WTC11 (cell line): ENCODE measurements at regions not wholly inside any gene's neighbourhood (a gene's known extent, or its start where the extent isn't known, plus 50 kb on each side); places are given as distances from the start of the nearest gene placed in this dataset.

Experiments used
- ATAC-seq: fragments of 200-7000 bp; cut with Tn5 transposase; 2 replicates; pipeline ENCODE4 v1.10.0; 2021; ENCODE audit warnings: mild to moderate bottlenecking, moderate library complexity
- CTCF ChIA-PET: fragments of 300-600 bp; sonication (Branson Sonifier 250); formaldehyde crosslinking; loops from one replicate; lab custom pipeline; 2021; ENCODE audit warnings: antibody characterized with exemption; lab: Charles Lee
- POLR2A ChIA-PET: fragments of 350-600 bp; sonication (Branson Sonifier 250); formaldehyde crosslinking; loops from one replicate; lab custom pipeline; 2021; ENCODE audit warnings: antibody characterized with exemption; lab: Charles Lee
- DNase-seq: peaks from one replicate; pipeline ENCODE4 v3.0.0; 2021; ENCODE audit warnings: low spot score
- H3K27ac Mint-ChIP-seq: 2 replicates; pipeline ENCODE4 v1.8.0; 2021; ENCODE audit warnings: mixed read lengths
- H3K27me3 Mint-ChIP-seq: 2 replicates; pipeline ENCODE4 v1.8.0; 2021; ENCODE audit warnings: low read depth, mild to moderate bottlenecking, moderate library complexity, mixed read lengths
- H3K36me3 Mint-ChIP-seq: 2 replicates; pipeline ENCODE4 v1.8.0; 2021; ENCODE audit warnings: mixed read lengths
- H3K4me1 Mint-ChIP-seq: 2 replicates; pipeline ENCODE4 v1.8.0; 2022; ENCODE audit warnings: mixed read lengths
- H3K4me3 Mint-ChIP-seq: 2 replicates; pipeline ENCODE4 v1.8.0; 2021; ENCODE audit warnings: mild to moderate bottlenecking, moderate library complexity, mixed read lengths
- H3K9me3 Mint-ChIP-seq: 2 replicates; pipeline ENCODE4 v1.8.0; 2021; ENCODE audit warnings: mixed read lengths
- ATF6 ChIP-seq: sonication (generic); formaldehyde crosslinking; IDR thresholded peaks from 2 replicates; pipeline ENCODE4 v1.8.1; 2023; ENCODE audit warnings: mild to moderate bottlenecking, missing genetic modification reagents
- CDX4 ChIP-seq: fragments of 250-450 bp; sonication (Bioruptor Pico); IDR thresholded peaks from 2 replicates; pipeline ENCODE4 v1.9.0; 2021; ENCODE audit warnings: moderate library complexity, mild to moderate bottlenecking, inconsistent platforms, borderline replicate concordance
- E2F1 ChIP-seq: sonication (generic); formaldehyde crosslinking; IDR thresholded peaks from 2 replicates; pipeline ENCODE4 v1.8.0; 2022; ENCODE audit warnings: mild to moderate bottlenecking, missing genetic modification reagents
- E2F5 ChIP-seq: sonication (generic); formaldehyde crosslinking; IDR thresholded peaks from 2 replicates; pipeline ENCODE4 v1.8.1; 2022; ENCODE audit warnings: mild to moderate bottlenecking, moderate library complexity, missing genetic modification reagents
- ESRRA ChIP-seq: sonication (generic); formaldehyde crosslinking; IDR thresholded peaks from 2 replicates; pipeline ENCODE4 v1.8.1; 2022; ENCODE audit warnings: mild to moderate bottlenecking, missing genetic modification reagents, borderline replicate concordance
- FOXJ3 ChIP-seq: sonication (generic); formaldehyde crosslinking; IDR thresholded peaks from 2 replicates; pipeline ENCODE4 v1.9.0; 2021; ENCODE audit warnings: missing genetic modification reagents, mild to moderate bottlenecking, borderline replicate concordance
- FOXK1 ChIP-seq: sonication (generic); formaldehyde crosslinking; IDR thresholded peaks from 2 replicates; pipeline ENCODE4 v1.8.0; 2022; ENCODE audit warnings: mild to moderate bottlenecking, moderate library complexity, missing genetic modification reagents
- HMGA2 ChIP-seq: fragments of 250-450 bp; sonication (Bioruptor Pico); IDR thresholded peaks from 2 replicates; pipeline ENCODE4 v1.4.0; 2021; ENCODE audit warnings: mild to moderate bottlenecking, moderate library complexity
- IRF2 ChIP-seq: sonication (generic); formaldehyde crosslinking; IDR thresholded peaks from 2 replicates; pipeline ENCODE4 v1.8.0; 2022; ENCODE audit warnings: low read depth, missing genetic modification reagents, borderline replicate concordance
- MAX ChIP-seq: sonication (generic); formaldehyde crosslinking; IDR thresholded peaks from 2 replicates; pipeline ENCODE4 v1.8.0; 2022; ENCODE audit warnings: mild to moderate bottlenecking, missing genetic modification reagents
- MXD4 ChIP-seq: fragments of 250-450 bp; sonication (Bioruptor Pico); IDR thresholded peaks from 2 replicates; pipeline ENCODE4 v1.8.0; 2021; ENCODE audit warnings: mild to moderate bottlenecking, moderate library complexity, borderline replicate concordance
- MYBL2 ChIP-seq: sonication (generic); formaldehyde crosslinking; IDR thresholded peaks from 2 replicates; pipeline ENCODE4 v1.8.1; 2023; ENCODE audit warnings: mild to moderate bottlenecking, moderate library complexity, missing genetic modification reagents
- NR1H2 ChIP-seq: sonication (generic); formaldehyde crosslinking; IDR thresholded peaks from 2 replicates; pipeline ENCODE4 v1.9.0; 2021; ENCODE audit warnings: mild to moderate bottlenecking, moderate library complexity, missing genetic modification reagents
- NR2C2 ChIP-seq: sonication (generic); formaldehyde crosslinking; IDR thresholded peaks from 2 replicates; pipeline ENCODE4 v1.8.0; 2022; ENCODE audit warnings: mild to moderate bottlenecking, missing genetic modification reagents
- NR3C1 ChIP-seq: sonication (generic); formaldehyde crosslinking; conservative IDR thresholded peaks from 2 replicates; pipeline ENCODE4 v1.8.1; 2023; ENCODE audit warnings: low read depth, mild to moderate bottlenecking, missing genetic modification reagents
- TP53 ChIP-seq: sonication (generic); formaldehyde crosslinking; IDR thresholded peaks from 2 replicates; pipeline ENCODE4 v1.8.1; 2023; ENCODE audit warnings: mild to moderate bottlenecking, missing genetic modification reagents
- USF1 ChIP-seq: sonication (generic); formaldehyde crosslinking; IDR thresholded peaks from 2 replicates; pipeline ENCODE4 v1.8.0; 2022; ENCODE audit warnings: mild to moderate bottlenecking, missing genetic modification reagents
- ZBTB43 ChIP-seq: sonication (generic); formaldehyde crosslinking; IDR thresholded peaks from 2 replicates; pipeline ENCODE4 v1.8.1; 2023; ENCODE audit warnings: mild to moderate bottlenecking, missing genetic modification reagents
- ZNF138 ChIP-seq: sonication (generic); formaldehyde crosslinking; conservative IDR thresholded peaks from 2 replicates; pipeline ENCODE4 v1.8.1; 2022; ENCODE audit warnings: mild to moderate bottlenecking, moderate library complexity, missing genetic modification reagents
- ZNF232 ChIP-seq: sonication (generic); formaldehyde crosslinking; IDR thresholded peaks from 2 replicates; pipeline ENCODE4 v1.8.0; 2022; ENCODE audit warnings: mild to moderate bottlenecking, missing genetic modification reagents
- ZNF317 ChIP-seq: sonication (generic); formaldehyde crosslinking; IDR thresholded peaks from 2 replicates; pipeline ENCODE4 v1.8.1; 2023; ENCODE audit warnings: low read depth, mild to moderate bottlenecking, moderate library complexity, missing genetic modification reagents, borderline replicate concordance
- ZNF416 ChIP-seq: fragments of 250-450 bp; sonication (Bioruptor Pico); IDR thresholded peaks from 2 replicates; pipeline ENCODE4 v1.9.0; 2021; ENCODE audit warnings: mild to moderate bottlenecking, inconsistent platforms

- no peak overlapping the region for H3K27ac Mint-ChIP-seq
- H3K27me3 Mint-ChIP-seq, result no peaks in the 10 kb centered on the region
- no peaks in the 10 kb centered on the region for H3K9me3 Mint-ChIP-seq
- no peak for TF ChIP-seq MAX (CRISPR knock-in tag)
- no peak for TF ChIP-seq FOXJ3 (CRISPR knock-in tag)
- TF ChIP-seq IRF2 (CRISPR knock-in tag), result no peak
- TF ChIP-seq E2F1 (CRISPR knock-in tag), result no peak
- no peak for TF ChIP-seq NR3C1 (CRISPR knock-in tag)
- no peak for TF ChIP-seq MXD4
- TF ChIP-seq NR1H2 (CRISPR knock-in tag), result no peak
- TF ChIP-seq E2F5 (CRISPR knock-in tag), result no peak
- TF ChIP-seq NR2C2 (CRISPR knock-in tag), result no peak
- no peak for DNase-seq
- no peak overlapping the region for H3K4me3 Mint-ChIP-seq
- H3K4me1 Mint-ChIP-seq, result peaks cover 26% of the 10 kb centered on the region
- H3K36me3 Mint-ChIP-seq, result no peaks in the 10 kb centered on the region
- POLR2A ChIA-PET, result no interaction called here
- ATAC-seq, result no peak
- CTCF ChIA-PET, result no interaction called here
Observed at GRCh38 chr1:100791586-100791985, 72.0 kb downstream of the VCAM1 start.

GRCh38 chr1:100793659-100794058 lies 74.1 kb downstream of the VCAM1 start:
- no peak for DNase-seq
- no peak overlapping the region for H3K4me3 Mint-ChIP-seq
- CTCF ChIA-PET, result no interaction called here
- no peak for TF ChIP-seq CDX4
- TF ChIP-seq ATF6 (CRISPR knock-in tag), result no peak
- no peak for TF ChIP-seq MYBL2 (CRISPR knock-in tag)
- no peak for TF ChIP-seq MAX (CRISPR knock-in tag)
- TF ChIP-seq ZNF232 (CRISPR knock-in tag), result no peak
- TF ChIP-seq HMGA2, result no peak
- no peak for TF ChIP-seq E2F1 (CRISPR knock-in tag)
- TF ChIP-seq NR2C2 (CRISPR knock-in tag), result no peak
- no peak for TF ChIP-seq ZNF138 (CRISPR knock-in tag)
- TF ChIP-seq E2F5 (CRISPR knock-in tag), result no peak
- TF ChIP-seq FOXK1 (CRISPR knock-in tag), result no peak
- TF ChIP-seq ZNF317 (CRISPR knock-in tag), result no peak
- no peak for TF ChIP-seq MXD4
- TF ChIP-seq ZBTB43, result no peak
- TF ChIP-seq ESRRA (CRISPR knock-in tag), result no peak
- no peak for TF ChIP-seq TP53
- TF ChIP-seq FOXJ3 (CRISPR knock-in tag), result no peak
- TF ChIP-seq ZNF416 (CRISPR knock-in tag), result no peak
- no peak for TF ChIP-seq USF1 (CRISPR knock-in tag)
- TF ChIP-seq, all 79 proteins: peak for 0
- POLR2A ChIA-PET, result no interaction called here
- peaks cover 15% of the 10 kb centered on the region for H3K4me1 Mint-ChIP-seq
- no peaks in the 10 kb centered on the region for H3K9me3 Mint-ChIP-seq
- H3K27ac Mint-ChIP-seq, result no peak overlapping the region
- no peak for ATAC-seq
- no peaks in the 10 kb centered on the region for H3K36me3 Mint-ChIP-seq
- no peaks in the 10 kb centered on the region for H3K27me3 Mint-ChIP-seq
